Astrocyte of the hippocampus (primary cell): ENCODE measurements at regions not wholly inside any gene's neighbourhood (a gene's known extent, or its start where the extent isn't known, plus 50 kb on each side); places are given as distances from the start of the nearest gene placed in this dataset.

ENCODE experiments used
- DNase-seq: peaks from one replicate; pipeline ENCODE4 v3.0.0; 2011; ENCODE audit warnings: low read depth, low spot score

DNA sequence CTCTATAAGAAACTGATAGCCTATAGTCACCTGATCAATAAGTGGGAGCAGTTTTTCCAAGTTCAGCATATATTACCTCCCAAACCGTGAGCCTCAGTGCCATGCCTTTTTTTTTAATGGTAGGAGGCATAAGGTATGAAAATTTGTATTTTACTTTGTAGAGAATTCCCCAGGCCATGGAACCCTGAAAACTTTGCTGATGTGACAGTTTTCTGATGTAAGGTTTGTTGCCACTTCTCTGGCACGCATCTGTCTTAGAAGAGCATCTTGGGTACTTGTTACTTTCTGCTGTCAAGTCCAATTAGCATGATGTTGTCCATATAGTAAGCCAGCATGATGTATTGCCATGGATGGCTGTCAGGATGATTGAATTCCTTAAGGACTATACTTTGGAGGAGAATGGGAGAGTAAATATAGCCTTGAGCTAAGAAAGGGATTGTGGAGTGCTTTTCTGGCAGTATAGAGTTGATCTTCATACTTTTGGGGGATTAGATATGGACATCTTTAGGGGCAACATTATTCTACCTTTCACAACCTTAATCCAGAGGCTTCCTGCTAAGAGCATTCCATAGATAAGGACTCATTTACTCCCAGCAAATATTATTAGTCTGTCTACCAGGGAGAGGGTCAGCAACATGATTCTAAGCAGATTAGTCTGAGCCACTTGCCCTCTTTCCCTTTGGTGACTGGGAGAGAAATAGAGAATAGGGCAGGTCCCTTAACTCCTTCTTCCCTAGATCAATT, 389.6 kb downstream of the YTHDC2 start:
- no peak for DNase-seq

DNA sequence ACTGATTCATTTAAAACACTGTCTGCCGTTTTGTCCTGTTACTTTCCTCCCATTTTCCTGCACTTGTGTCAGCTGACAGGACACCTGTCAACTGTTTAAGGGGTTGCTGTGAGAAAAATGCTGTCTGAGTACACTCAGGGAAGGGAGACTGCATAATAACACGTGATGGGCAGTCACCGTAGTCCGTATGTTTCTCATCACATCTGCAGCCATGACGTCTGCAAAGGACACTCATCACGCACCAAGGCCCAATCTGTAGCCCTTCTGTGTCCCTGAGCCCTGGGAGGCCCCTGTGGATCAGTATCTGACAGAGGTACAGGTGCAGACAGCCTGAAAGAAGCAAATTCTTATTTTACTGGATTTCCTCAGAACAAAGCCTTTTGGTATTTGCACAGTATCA, 396.3 kb downstream of the YTHDC2 start:
- DNase-seq, result no peak

DNA sequence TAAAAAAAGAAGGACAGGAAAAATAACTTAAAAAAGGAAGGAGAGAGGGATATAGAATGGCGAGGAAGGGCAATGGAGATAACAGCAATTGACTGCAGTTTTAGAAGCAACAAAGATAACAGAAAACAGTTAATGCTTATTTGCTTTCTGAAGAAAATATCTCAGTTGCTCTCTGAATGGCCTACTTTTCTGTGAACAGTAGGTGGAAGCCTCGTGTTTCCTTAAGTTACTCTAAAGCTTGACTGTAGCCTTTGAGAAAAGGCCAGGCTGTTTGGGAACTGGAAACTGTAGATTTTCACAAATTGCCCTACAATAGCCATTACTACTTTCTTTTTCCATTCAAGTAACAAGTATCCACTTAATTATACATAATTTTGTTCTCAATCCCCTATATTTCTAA, 404.5 kb downstream of the YTHDC2 start:
- DNase-seq, result no peak

DNA sequence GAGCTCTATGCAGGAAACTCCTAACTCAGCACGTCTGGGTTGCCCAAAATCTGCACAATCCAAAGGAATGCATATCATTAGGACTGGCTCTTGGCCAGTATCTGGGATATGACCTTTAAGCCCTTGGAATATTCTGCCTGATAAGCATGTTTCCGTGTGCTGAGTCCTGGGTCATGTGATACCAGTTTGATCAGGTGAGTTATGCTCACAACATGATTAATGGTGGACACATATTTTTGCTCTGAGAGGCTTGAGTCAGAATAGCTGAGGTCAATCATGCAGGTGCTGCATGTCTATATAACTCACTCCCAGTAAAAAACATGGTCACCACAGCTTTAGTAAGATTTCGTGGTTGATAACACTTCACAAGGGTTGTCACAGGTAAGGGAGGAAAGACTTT, 408.8 kb downstream of the YTHDC2 start:
- no peak for DNase-seq

DNA sequence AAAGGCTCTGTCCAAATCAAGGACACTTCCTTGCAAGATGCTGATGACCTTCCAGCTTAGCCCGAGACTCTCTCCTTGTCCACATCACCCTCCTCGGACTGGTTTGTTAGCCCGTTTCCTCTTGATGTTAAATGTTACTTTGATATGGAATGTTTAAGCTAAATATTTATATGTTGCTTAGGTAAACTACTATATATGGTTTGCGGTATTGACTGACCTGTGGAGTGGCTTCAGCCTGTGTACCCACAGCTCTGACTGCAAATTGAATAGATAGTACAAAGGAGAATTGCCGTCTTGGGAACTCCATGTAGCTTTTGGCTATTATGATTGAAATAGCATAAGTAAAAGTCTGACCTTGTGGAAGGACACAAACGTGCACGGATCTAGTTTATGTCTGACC, 422.0 kb downstream of the YTHDC2 start:
- DNase-seq, result no peak

DNA sequence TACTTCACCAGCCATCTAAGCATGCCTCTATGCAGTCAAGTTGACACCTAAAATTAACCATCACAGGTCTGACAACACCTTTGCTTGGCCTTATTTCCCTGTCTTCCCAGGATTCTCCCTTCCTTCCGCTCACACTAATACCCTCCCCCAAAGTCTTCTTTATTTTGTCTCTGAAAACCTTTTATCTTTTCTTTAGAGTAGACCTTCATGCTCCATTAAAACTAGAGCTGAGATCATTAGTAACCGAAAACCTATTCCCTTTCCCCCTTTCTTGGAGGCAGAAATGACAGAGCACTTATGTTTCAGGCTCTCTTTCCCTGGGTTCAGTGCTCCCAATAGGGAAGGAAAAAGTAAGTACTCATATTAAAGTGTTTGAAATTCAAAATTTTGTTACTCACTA, 423.8 kb downstream of the YTHDC2 start:
- no peak for DNase-seq

DNA sequence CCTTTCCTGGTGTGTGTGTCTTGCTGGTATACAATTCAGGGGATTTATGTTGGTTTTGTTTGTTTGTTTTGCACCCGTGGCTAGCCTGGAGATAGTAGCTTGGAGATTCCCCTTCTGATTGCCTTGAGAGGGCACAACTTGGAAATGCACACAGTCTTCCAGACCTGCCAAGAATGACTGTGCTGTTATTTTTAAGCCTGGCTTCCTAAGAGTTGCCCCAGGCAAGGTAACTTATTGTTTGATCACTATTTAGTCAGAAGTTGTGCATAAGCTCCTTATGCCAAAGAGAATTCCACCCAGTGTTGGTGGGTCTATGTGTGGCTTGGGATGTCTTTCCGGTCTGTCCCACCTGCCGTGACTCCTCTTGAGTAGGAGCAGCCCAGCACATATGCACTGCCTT, 421.9 kb upstream of the KCNN2 start:
- no peak for DNase-seq

DNA sequence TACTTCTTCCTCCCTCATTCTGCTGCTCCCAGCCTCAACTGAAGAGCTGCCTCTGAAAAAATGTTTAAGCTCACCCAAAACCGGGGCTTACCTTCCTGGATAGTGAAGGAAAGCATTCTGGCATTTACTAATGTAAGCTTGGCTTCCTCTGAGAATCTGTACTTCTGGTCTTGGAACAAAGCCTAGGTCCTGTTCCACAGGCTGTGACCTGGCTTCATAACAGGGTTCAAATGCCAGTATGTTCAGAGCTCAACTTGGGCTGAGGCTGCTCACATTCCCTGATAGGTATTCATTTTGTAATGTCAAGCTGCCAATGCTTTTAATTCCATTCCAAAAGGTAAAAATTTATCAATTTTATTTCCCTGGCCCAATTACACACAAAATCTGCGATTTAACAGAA, 411.7 kb upstream of the KCNN2 start:
- DNase-seq, result peak; percentile 1

DNA sequence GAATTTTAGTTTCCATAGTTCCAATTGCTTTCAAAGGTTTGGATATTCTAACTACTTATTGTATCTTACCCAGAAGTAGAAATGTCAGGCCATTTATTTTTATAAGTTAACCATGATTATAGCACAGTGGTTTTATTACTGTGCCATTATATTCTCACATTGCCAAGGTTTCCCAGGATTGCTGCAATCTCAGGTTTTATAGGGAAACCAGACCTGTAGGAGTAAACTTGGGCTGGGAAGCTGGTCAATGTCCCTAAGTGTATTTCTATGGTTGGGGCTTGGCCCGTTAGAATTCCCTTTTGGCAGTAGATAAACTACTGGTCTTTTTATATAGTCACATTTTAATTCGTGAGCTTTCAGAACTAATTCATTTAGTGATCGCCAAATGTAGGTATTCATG, 396.6 kb upstream of the KCNN2 start:
- no peak for DNase-seq

DNA sequence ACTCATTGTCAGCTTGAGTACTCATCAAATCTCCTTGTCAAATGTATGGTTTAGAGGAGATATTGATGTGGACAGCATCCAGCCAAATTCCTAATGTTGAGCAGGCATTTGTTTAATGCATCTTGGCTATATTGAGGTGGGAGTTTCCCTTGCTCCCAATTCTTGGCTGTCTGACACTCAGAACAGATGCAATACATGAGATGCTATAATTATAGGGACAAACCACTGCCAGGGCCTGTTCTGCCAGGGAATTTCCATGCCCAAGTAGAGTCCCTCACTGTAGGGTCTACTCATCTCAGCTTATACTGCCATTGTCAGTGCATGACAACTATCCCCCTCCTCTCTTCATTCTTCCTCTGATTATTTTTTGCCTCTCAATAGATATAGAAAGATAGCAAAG, 392.0 kb upstream of the KCNN2 start:
- no peak for DNase-seq

DNA sequence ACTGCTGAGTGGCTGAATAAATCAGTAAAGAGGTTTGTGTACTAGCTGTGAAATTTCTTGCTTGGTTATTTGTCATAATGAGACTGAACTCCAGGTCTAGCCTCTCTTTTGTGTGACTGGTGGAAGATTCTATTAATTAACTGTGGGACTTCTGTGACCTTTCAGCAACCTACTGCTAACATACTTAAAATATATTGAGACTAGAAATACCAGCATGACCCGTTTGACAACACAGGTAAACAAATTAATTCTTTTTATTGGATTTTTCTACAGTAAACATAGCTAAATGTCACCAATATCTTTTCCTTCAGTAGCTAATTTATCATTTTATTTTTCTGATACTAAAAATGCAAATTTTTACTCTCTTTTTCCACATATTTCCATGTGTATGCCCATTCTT, 390.4 kb upstream of the KCNN2 start:
- DNase-seq, result no peak

DNA sequence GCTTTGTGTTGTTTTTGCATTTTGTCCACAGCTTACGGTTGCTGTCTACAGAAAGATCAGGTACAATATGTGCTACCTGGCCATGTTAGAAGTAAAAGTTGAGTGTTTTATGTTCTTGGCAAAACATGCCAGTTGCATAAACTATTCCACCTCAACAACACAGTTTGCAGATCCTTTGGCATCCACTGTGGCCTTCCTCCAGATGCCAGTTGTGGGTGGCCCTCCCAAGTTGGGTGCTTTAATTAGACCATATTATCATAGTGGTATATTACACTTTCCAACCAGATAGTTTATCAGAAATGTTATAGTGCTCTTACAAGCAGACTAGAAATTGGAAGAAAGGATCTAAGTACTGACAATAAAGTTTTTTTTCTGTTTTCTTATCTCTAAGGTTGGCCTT, 386.9 kb upstream of the KCNN2 start:
- no peak for DNase-seq

DNA sequence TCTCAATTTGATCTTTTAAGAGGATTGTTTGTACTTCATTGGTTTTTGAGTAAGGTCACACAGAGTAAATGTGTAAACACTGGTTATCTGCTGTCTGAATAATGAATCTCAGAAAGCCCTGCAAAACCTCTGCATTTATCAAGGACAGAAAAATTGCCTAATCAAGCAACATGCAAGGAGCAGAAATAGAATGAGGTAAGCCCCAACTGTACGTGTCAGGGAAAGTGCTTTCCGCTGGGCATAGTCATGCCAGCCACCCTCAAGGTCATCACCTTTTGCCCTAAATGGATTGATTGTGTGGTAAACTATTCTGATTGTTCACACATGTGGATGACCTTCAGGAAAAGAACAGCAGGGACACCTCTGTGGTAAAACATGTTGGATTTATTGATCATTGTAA, 376.9 kb upstream of the KCNN2 start:
- no peak for DNase-seq

DNA sequence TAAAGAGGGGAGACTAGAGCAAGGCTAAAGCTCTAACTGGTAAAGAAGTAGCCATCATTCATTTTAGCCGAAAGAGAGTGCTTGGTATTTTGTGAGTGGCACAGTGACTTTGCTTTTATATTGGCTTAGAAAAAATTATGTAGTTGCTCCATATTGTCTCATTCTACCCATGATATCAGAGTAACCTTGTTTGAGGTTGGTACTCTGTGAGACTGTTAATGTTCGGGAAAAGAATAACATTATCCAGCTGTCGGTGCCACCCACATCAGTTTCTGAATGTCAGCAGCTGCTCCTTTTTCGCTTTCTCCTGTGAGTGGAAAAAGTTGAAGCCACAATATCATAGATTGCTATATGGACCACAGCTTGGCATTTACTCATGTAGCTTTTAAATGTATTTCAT, 376.4 kb upstream of the KCNN2 start:
- DNase-seq, result no peak

DNA sequence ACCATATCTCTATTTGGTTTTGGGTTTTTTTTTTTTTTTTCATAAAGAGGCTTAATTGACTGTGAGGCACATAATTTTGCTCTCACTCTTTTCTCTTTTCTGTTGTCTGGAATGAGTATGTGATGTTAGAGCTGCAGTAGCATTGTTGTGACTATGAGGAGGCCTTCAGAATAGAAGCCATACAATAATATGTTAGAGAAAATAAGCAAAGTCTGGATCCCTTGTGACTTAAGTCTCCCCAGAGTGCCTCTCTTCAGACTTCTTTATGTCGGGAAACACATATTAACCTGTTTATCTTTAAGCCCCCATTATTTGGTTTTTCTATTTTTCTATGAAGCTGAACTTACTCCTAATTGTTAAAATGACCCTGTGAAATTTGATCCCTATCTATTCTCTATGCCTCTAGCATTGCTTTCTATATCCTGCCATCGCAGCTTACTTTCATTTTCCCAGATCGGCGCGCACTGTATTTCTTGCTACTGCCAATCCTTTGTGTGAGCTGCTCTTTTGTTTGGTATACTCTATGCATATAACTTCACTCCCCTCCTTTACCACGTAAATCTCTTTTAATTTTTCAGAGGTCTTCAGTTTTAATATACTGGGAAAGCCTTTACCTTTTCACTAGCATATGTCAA, 372.5 kb upstream of the KCNN2 start:
- DNase-seq, result no peak

DNA sequence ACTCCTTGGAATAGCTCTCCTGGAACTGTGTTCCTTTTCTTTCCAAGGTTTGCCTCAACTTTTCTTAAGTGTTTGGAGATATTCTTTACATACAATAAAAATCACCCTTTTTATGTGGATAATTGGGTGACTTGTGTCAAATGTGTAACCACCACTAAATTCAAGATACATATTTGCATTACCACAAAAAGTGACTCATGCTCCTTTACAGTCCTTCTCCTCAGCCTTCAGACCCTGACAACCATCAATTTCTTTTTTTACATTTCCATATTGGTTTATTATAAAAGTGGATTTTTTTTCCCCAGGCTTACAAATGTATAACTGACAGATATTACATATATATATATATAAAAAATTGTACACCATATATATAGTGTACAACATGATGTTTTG, 372.0 kb upstream of the KCNN2 start:
- no peak for DNase-seq

DNA sequence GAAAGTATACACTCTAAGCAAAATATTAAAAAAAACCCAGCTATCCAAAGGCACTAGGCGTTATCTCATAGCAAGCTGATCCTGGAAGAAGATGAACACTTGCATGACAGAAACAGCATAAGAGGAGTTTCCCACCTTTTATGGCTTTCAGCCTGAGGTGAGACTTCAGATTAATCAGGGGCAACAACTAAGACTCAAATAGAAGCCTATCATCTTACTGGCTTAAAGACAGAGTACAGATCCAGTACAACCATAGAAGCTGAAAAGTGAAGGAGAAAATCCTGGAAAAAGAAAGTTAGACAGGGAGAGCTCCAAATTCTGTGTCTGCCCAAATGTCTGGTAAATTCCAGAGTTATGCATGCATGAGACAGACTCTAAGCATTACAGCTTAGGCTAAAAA, 360.8 kb upstream of the KCNN2 start:
- no peak for DNase-seq

DNA sequence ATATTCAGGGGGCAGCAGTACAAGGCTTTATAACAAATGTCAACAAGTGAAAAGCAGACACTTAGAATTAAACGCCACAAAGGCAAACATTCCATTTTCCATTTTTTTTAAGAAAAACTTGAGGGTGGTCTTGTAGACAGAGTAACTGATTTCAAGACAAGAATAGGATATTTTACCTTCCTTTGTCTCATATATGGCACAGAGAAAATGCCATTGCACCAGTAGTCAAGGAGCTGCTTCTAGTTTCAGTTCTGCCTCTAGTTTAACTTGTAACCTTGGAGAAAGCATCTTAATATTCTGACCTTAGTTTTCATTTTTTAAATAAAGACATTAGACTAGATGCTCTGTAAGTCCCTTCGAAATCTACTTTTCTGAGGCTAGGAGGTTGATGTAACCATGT, 355.3 kb upstream of the KCNN2 start:
- DNase-seq, result no peak

DNA sequence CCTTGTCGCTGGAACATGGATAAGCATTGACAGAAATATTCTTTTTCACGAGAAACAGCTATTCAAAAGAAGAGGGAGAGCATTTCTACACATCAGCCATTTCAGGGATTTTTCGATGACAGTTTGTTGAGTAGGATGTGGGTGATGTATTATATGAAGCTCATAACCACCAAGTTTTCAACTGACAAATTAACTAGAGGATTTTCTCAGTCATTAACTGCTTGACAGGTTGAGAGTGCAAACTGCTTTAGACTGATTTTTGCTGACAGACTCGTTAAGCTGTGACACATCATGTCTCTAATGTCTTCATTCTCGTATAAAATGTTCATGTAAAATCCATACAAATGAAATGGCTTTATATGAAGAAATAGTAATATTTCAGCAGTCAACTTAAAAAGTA, 354.2 kb upstream of the KCNN2 start:
- DNase-seq, result no peak

DNA sequence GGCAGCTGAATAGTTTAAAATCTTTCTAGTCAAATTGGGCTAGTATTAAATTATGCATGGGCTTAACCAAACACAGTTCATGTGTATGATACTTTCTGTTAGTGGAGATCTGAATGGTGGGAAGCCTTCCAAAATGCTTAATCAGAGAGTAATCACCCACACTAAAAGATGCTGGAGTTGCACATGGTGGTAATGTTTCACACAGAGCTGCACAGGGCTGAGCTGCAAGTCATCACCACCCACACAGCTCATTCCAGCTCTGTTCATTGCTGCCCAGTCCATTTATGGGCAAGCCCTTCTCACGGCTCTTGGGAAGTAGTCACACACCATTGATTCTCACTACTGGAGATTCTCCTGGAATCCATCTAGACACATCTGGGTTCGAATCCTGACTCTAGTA, 351.5 kb upstream of the KCNN2 start:
- peak; percentile 89 for DNase-seq

DNA sequence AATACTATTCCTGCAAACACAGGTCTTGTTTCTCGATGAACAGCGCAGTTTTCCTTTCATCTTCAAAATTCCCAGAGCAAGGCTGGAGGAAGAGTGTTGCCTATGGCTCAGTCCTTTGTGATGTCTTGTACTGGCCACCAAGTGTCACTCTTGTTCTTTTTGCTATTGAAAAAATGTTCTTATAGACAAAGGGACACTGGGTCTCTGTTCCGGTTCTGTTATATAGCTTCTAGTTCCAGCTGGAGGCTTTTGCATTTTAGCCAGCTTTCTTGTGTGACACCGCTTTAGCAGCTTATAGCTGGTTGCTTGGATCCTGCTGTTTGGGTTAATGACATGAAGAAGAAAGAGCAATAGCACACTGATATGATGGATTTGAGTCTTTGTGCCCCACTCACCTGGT, 343.7 kb upstream of the KCNN2 start:
- no peak for DNase-seq

DNA sequence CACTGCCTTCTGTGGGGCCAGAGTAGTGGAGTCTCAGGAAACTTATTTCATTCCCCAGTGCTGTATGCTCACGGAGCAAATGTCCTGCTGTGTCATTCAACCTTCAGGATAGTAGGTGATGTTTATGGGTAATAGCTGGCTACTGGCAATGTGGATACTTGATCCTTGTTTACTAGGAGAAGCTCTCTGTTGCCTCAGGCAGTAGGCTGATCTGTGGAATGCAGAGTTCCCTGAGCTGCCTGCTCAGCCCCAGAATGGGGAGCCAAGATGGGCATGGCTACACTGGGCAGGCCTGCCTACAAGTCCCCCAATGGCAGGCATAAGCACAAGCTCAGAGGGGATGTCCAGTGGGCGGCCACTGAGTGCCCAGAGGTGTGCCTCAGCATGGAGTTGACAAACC, 323.1 kb upstream of the KCNN2 start:
- DNase-seq, result no peak

DNA sequence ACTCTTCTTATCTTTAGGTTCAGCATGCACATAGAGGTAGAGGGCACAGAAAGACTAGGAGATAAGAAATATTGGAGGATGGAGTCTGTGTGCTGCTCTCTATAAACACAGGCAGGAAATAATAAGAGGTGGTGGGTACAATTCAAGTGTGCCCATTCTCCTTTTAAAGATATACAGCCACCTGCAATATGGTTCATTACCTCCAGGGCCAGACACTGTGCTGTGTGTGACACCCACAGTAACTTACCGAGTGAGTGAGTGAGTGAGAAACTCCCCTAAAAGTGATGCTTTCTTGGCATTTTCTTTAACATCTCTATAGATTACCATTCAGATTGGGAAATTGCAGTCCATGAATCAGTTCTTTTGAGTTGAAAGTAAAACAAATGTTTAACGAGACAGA, 311.8 kb upstream of the KCNN2 start:
- no peak for DNase-seq

DNA sequence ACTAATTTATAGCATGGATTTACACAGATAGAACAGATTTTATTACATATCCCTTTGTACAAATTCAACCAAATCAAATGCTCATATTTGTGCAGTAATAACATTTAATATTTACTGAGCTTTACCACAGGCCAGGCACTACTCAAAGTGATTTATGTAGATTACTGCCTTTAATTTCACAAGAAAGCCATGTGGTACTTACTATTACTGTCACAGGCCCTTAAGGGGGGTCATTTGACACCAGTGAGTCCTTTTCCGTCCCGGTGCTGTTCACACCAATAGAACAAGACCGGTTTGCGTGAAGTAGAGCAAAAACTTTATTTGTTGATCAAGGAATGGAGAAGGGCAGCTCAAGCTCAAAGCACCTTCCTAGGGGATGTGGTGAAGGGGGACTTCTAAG, 308.5 kb upstream of the KCNN2 start:
- no peak for DNase-seq
